ENCODE measurements at regions not wholly inside any gene's neighbourhood (a gene's known extent, or its start where the extent isn't known, plus 50 kb on each side); places are given as distances from the start of the nearest gene placed in this dataset.

DNA sequence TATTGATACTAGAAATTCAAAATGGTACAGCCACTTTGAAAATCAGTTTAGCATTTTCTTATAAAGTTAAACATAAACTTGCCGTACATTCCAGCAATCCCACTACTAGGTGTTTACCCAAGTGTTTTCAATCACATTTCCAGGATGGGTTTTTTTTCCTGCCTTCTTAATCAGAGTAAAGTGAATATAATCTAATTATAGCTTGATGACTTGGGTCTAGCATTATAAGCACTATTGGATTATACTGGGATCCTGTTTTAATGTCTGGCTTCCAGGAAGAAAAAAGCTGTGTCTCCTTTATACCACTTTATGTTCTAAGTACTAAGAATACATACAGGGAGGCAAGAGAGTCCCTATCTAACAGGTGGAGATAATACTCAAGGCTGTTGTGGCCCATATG is 103.3 kb upstream of the KLHL13 start:
- H3K4me3 ChIP-seq (ENCODE audit: low read depth, low read length), result no peak overlapping the region
- DNase-seq (ENCODE audit: low read depth), result no peak
- TF ChIP-seq, protein P1, sequence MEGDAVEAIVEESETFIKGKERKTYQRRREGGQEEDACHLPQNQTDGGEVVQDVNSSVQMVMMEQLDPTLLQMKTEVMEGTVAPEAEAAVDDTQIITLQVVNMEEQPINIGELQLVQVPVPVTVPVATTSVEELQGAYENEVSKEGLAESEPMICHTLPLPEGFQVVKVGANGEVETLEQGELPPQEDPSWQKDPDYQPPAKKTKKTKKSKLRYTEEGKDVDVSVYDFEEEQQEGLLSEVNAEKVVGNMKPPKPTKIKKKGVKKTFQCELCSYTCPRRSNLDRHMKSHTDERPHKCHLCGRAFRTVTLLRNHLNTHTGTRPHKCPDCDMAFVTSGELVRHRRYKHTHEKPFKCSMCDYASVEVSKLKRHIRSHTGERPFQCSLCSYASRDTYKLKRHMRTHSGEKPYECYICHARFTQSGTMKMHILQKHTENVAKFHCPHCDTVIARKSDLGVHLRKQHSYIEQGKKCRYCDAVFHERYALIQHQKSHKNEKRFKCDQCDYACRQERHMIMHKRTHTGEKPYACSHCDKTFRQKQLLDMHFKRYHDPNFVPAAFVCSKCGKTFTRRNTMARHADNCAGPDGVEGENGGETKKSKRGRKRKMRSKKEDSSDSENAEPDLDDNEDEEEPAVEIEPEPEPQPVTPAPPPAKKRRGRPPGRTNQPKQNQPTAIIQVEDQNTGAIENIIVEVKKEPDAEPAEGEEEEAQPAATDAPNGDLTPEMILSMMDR (IDR thresholded peaks at IDR 0.05; ENCODE audit: low read depth, low read length, missing control alignments), result no peak

DNA sequence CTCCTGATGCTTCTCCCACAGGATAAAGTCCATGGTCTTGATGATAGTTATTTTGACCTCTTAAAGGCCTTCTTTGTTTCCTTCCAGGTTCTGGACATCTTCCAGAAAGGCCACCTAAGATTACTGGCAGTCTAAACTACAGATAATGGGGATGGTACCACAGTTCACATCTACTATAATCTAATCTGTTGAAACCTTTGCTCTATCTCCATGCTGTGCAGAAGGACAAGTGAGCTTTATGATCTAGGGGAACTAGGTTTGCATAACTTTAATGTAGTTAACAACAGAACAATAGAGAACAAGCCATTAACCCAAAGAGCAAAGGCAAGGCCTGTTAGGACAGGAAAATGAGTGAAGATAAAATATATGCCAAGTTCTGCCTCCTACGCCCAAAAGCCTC is 103.9 kb upstream of the KLHL13 start:
- TF ChIP-seq, protein P1 (IDR thresholded peaks at IDR 0.05; ENCODE audit: low read depth, low read length, missing control alignments), result no peak
- DNase-seq (ENCODE audit: low read depth), result no peak
- no peak overlapping the region for H3K4me3 ChIP-seq (ENCODE audit: low read depth, low read length)

DNA sequence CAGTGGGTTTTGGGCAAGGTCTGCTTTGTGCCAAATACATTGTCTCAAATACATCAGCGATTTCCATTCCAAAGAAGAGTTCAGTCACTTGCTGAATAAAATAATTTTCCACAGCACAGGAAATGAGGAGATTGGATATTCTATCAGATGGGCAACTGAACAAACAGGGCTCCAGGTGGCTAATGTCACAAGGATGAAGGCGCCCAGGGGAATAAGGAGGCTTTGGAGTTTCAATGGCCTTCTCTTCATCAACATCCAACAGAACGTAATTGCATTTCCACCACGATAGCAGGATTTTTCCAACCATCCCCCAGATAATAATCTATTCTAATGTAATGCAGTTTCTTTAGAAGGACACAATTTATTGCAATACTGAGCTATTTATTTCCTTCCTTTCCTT is 104.7 kb upstream of the KLHL13 start:
- DNase-seq (ENCODE audit: low read depth), result no peak
- TF ChIP-seq, protein P1 (IDR thresholded peaks at IDR 0.05; ENCODE audit: low read depth, low read length, missing control alignments), result no peak
- H3K4me3 ChIP-seq (ENCODE audit: low read depth, low read length), result no peak overlapping the region

DNA sequence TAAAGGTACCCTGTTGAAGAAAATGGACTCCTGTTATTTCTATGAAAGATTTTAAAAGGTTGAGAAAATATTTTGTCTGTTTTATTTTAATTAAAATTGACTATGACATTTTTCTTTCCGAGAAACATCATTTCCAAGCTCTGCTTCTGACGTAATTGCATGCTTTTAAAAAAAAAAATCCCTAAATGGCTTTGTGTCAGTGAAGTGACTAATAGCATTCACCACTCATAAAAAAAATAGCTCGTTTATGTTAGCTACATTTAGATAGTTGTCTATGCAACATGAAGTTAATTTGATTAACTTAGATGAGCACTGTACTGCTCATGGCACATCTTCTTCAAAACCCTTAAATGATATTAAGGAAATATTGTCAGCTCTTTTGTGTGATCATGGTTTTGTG is 105.1 kb upstream of the KLHL13 start:
- TF ChIP-seq, protein P1 (IDR thresholded peaks at IDR 0.05; ENCODE audit: low read depth, low read length, missing control alignments), result no peak
- DNase-seq (ENCODE audit: low read depth), result no peak
- no peak overlapping the region for H3K4me3 ChIP-seq (ENCODE audit: low read depth, low read length)

DNA sequence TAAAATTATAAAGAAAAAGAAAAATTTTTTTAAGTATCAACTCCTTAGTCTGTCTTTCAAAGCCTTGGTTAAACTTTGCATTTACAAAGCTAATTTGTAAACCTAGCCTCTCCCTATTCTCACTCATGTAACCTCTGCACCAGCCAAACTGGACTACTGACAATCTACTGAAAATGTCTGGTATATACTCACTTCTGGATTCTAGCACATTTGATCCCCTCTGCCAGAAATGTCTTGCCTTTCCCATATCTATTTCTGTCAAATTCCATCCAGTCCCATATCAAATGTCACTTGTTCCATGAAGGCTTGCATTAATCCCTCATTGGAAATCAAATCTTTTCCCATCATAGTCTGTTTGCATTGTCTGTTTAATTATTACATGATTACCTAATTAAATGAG is 105.8 kb upstream of the KLHL13 start:
- no peak for DNase-seq (ENCODE audit: low read depth)
- TF ChIP-seq, protein P1 (IDR thresholded peaks at IDR 0.05; ENCODE audit: low read depth, low read length, missing control alignments), result no peak
- no peak overlapping the region for H3K4me3 ChIP-seq (ENCODE audit: low read depth, low read length)

DNA sequence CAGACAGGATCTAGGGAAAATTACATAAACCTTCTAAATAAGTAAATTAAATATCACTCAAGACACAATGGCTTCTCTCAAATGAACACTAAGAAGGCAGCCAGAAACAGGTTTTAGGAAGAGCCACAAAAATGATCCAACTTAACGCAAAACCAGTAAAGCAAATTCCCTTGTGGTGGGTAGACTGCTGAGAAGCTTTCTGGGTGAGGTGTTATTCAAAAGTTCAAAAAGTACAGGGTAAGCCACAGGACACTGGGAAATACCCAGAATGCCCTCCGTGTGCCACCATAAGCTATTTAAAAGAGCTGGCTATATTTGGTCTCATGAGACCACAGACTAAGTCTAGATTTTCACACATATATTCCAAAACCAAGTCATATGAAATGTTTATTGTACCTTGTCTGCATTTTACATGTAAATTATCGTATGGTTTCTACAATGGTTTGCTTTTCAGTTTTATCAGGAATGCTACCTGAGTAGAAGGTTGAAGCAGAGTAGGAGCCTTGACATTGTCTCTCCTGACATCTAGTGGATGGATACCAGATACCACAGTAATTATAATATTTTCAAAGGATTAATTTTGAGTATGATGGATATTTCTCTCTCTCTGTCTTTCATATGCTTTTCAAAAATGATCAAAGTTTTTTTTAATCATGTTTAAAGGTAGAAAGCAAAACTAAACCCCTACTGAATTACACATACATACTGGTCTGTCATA is 109.3 kb upstream of the KLHL13 start:
- no peak overlapping the region for H3K4me3 ChIP-seq (ENCODE audit: low read depth, low read length)
- no peak for DNase-seq (ENCODE audit: low read depth)
- TF ChIP-seq, protein P1 (IDR thresholded peaks at IDR 0.05; ENCODE audit: low read depth, low read length, missing control alignments), result peak; percentile 31

DNA sequence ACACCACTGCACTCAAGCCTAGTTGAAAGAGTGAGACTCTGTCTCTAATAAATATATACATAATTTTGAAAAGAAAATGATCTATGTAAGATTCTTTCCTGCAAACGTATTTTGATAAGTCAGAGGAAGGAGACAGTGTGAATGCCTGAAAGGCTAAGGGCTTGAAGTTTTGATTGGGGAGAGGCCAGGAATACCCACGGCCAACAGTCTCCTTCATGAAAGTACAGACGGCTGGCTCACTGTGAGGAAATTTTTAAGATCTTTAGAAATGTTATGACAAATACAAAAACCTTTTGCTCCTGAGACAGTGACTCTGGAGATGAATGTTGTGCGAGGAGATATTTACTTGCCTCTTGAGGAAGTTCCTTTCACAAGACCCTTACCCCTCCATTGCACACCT is 111.4 kb upstream of the KLHL13 start:
- no peak for DNase-seq (ENCODE audit: low read depth)
- no peak overlapping the region for H3K4me3 ChIP-seq (ENCODE audit: low read depth, low read length)
- TF ChIP-seq, protein P1 (IDR thresholded peaks at IDR 0.05; ENCODE audit: low read depth, low read length, missing control alignments), result no peak

Data from GM12864 (cell line).